ENCODE measurements at regions not wholly inside any gene's neighbourhood (a gene's known extent, or its start where the extent isn't known, plus 50 kb on each side); places are given as distances from the start of the nearest gene placed in this dataset.
A peak's percentile ranks its signal among the peaks of the same experiment; 100 is the strongest.

- no peak for DNase-seq (ENCODE audit: low spot score)
These were observed 174.5 kb upstream of the RUNX1 start for GRCh38 chr21:35223480-35224156.

DNA sequence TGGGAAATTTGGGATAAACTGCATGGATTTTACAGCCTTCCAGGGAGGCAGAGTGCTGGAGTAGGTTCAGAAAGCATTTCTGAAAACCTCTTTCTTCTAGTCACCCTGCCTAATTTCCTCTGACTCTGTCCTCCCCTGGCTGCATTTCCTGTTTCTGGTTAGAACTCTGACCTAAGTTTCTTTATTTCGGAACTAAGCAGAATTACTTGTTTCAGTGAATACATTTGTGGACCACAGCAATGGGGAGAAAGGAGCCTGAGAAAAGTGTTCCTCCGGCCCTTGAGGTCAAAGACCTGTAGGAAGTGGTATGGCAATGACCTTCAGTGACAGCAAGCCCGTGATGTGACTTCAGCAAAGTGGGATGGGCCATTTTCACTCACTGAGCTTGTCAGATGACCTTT lies 173.4 kb upstream of the RUNX1 start:
- DNase-seq (ENCODE audit: low spot score), result no peak

DNA sequence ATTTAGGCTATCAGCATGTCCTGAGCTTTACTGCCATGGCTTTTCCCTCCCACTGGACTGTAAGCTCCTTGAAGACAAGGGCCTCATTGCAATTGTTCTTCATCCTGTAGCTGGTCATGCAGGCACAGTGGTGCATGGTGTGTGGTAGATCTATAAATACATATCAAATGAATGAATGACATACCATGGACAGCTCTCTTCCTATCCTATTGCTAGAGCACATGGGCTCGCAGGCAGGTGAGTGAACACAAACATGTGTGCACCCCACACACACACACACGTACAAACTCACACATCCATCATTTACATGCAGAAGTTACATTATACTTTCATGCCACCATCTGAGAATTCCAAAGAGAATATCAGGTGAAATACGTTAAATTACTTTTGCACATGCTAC lies 172.9 kb upstream of the RUNX1 start:
- no peak for DNase-seq (ENCODE audit: low spot score)

- DNase-seq (ENCODE audit: low spot score), result no peak
These were observed 171.2 kb upstream of the RUNX1 start for GRCh38 chr21:35220301-35220700.

GRCh38 chr21:35219719-35220118 lies 170.6 kb upstream of the RUNX1 start:
- no peak for DNase-seq (ENCODE audit: low spot score)

DNA sequence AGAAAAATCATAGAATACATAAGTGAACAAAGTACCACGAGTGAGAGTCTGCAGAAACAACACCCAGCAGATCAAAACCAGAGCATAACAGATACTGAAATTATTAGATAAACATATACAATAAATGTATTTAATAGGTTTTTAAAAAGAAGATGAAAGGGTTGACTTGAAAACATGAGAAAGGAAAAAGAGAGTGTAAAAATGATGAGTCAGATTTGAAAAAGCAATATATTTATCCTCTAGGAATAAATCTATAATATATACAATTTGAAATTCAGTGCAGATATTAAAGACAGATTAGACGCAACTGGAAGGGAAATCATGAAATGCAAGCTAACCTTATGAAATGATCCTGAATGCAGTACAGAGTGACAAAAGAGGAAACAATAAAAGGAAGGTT lies 170.2 kb upstream of the RUNX1 start:
- no peak for DNase-seq (ENCODE audit: low spot score)

GRCh38 chr21:35217504-35218060 lies 168.5 kb upstream of the RUNX1 start:
- no peak for DNase-seq (ENCODE audit: low spot score)

GRCh38 chr21:35216996-35217395 lies 167.9 kb upstream of the RUNX1 start:
- DNase-seq (ENCODE audit: low spot score), result no peak

- no peak for DNase-seq (ENCODE audit: low spot score)
These were observed 166.8 kb upstream of the RUNX1 start for GRCh38 chr21:35215870-35216269.

DNA sequence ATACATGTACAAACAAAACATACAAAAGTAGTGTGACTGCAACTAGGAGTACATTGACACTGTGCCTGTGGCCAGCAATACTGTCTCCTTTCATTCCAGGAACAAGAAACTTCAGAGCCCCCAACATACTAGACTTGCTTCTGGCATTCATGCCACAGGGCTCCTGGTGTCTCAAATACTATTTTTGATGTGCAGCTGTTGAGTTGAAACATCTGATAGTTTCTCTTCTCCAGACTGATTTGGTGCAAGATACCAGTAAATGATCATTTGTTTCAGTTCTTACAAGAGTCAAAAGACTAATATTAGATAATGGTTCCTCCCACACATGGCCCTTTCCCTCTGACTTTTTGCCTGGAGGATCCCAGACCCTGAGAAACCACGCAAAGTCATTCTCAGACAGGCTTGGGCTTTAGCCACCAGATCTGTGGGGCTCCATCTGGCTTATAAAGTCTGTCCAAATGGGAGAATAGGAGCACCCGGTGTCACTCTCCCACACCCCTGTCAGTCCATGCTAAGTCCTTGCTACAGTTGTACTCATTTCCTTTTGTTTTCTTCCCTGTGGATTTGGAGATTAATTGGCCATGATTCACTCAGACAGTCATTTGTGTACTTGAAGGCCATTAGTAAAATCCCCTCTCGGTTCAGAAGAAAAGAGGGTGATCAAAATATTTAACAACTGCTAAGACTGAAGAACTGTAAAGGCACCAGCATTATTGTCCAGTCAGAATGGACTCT lies 163.5 kb upstream of the RUNX1 start:
- DNase-seq (ENCODE audit: low spot score), result no peak

- no peak for DNase-seq (ENCODE audit: low spot score)
These were observed 162.7 kb upstream of the RUNX1 start for GRCh38 chr21:35211782-35212181.

DNA sequence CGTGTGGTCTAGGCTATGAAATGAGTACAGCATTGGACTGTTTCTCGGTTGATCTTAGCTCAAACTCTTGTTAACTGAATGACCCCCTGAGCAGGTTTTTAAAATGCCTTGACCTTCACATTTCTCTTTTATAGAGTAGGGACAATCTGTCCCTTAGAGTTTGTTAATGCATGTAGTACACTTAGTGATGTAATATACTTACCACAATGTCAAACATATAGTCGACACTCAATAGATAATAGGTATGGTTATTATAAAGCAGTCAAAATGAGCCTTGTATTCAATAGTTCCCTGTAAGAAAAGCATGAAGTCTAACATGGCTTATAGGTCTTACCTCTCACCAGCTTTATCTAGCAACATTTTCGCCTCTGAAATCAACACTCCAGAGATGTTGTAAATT lies 161.0 kb upstream of the RUNX1 start:
- DNase-seq (ENCODE audit: low spot score), result no peak

- no peak for DNase-seq (ENCODE audit: low spot score)
These were observed 159.9 kb upstream of the RUNX1 start for GRCh38 chr21:35208810-35209517.

- no peak for DNase-seq (ENCODE audit: low spot score)
These were observed 159.0 kb upstream of the RUNX1 start for GRCh38 chr21:35208104-35208503.

DNA sequence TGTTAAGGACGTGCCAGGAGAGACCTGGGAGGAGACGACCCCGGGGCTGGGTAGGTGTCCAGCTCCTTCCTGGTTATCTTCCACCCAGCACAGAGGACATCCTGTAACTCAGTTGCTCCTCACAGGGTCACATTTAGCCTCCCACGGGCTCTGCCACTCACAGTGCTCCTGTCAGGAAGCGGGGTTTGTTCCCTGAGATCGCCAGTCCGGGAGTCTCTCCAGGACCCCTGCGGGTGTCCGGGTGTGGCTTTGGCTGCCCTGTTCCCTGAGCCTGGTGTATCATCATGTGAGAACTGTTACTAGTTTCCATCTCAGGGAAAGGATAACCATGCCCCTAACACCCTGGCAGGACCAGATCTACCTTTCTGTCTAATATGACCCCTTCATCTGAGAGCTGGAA lies 158.2 kb upstream of the RUNX1 start:
- no peak for DNase-seq (ENCODE audit: low spot score)

DNA sequence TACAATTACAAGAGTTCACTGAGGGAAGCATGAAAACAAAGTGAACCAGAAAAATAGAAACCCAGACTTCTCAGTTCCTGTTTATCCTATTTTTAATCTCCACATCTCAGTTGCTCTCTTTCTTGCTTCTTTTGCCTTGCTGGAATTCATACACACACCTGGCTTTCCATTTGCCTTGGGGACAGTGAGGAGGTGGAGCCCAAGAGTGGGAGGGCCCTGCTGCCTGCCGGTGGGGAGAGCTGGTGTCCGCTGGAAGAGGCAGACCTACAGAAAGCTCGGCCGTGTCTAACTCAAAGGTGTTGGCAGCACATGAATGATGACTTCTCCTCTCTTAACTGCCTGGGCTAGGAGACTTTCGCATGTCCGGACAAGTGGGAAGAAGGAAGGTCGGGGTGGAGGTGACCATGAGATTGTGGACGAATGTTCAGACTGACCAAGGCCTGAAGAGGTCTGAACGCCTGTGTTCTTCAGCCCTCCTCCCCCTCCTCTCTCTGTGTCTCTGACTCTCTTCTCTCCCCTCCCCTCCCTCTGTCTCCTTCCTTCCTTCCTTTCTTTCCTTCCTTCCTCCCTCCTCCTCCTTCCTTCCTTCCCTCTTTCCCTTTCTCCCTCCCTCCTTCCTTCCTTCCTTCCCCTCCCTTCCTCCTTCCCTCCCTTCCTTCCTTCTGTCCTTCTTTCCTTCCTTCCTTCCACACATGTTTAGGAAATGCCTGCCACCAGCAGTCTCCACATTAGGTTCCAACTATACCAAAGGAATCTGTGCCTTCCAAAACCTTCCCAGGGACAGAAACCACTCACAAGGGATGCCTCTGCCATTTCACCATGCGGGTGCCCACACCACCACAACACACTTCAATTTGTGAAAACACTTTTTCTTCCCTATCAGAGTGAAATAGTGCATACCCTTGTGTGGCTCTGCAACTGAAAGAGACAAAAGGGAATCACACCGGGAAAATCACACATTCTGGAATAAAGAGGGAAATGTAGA lies 157.3 kb upstream of the RUNX1 start:
- peak; percentile 60 for DNase-seq (ENCODE audit: low spot score)

DNA sequence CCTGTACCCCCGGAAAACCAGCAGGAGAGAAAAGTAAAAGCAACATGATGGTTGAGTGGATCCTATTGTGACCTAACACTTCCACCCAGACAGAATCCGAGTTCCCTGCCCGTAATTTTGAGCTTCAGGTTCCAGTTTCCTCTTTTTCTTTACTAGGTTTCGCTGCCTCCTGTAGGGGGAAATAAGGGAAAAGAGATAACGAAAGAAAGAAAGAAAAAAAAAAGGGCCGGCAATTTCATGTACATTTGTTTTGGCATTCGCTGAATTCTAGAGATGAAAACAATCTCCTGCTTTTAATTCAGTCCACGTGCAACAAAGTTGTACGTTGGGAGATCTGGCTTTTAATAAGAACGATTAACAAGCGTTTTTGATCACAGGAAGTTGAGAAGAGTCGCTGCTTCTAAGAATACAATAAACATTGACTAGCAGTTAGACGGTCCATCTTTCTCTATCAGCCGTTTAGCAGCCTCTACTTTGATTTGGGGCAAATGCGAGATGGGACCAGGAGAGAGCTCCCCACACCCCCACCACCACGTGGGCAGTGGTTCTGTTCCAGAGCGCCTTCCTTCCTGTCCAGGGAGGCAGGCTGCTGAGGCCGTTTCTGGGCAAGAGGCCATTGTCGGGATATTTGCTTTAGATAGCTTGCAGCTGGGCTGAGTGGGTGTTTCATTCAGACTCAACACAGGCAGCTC lies 155.9 kb upstream of the RUNX1 start:
- peak; percentile 55 for DNase-seq (ENCODE audit: low spot score)

GRCh38 chr21:35204125-35204524 lies 155.0 kb upstream of the RUNX1 start:
- no peak for DNase-seq (ENCODE audit: low spot score)

DNA sequence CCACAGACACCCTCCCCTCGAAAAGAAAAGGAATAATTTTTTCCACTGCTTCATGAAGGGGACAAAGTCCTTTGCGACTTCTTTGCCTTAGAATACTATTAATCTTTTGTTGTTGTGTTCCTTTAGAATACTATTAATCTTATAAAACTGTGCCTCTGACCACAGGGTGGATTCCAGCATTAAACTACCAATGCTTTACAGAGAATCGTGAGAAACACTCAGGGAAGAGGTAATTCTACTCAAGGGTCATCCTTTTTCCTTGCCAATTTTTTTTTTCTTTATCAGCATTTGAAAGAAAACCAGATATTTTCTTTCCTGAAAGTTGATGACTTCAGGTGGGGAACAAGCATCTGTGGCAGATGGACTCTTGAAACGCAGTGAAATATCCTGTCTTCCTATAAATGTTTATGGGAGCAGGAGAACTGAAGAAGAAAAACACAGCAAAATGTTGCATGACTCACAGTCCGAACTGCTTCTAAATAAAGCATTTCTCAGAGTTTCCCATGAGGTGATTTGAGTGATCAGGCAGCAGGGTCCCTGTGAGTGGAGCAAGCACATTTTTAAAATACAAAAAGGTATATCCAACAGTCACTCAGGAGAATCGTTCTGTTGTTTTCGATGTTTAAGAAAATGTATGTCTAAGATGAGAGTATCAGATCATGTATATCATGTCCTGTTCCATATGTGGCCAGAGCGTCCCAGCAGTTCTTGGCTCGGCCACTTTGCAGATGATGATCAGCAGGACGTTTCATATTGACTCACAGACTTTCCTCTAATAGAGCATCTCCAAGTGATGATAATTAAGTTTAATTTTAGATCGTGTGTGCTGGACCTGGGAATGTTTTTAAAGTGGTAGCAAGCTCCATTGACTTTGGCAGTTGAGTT lies 154.2 kb upstream of the RUNX1 start:
- DNase-seq (ENCODE audit: low spot score), result no peak

DNA sequence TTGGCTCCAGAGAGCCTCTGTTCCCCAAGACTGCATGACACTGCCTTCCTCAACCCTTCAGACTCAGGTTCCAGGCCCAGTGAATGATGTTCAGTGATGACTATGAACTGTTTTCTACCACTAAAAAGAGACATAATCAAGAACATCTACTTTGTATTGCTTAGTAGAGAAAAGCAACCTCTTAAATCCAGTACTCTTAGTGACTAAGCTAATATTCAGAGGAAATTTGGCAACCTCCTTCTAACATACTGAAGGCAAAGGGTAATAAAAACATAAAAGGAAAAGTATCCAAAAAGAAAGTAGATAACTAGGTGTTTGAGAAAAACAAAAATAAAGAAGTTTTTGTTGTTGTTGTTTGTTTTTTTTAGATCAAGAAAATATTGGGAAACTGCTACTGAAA lies 153.3 kb upstream of the RUNX1 start:
- no peak for DNase-seq (ENCODE audit: low spot score)

All from germinal center (tissue), 1 donor.